GM21619 (cell line): ENCODE measurements at regions not wholly inside any gene's neighbourhood (a gene's known extent, or its start where the extent isn't known, plus 50 kb on each side); places are given as distances from the start of the nearest gene placed in this dataset.

Experiments
- ATAC-seq: cut with Tn5 transposase; IDR thresholded peaks from one replicate; pipeline ENCODE4 v1.9.1; 2021; ENCODE audit not compliant: unreplicated experiment

DNA sequence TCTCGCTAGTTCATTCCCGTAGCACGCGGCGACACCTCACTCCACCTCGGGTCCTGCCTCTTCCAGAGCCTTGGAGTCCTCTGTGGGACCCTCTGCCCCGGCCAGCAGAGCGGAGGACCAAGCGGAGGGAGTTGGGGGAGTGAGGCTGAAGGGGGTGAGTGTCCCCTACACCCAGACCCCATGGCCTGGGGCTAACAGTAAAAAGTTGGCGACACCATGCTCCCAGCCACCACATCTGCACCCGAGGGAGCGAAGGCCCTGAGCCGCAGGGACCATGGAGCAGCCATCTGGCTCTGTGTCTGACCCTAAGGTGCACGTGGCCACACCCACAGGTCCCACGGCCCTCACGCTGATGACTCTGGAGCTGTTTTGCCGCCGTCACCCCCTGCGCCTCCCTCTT, 293.8 kb downstream of the BRD1 start:
- no peak for ATAC-seq

GRCh38 chr22:49532869-49533802, 294.5 kb downstream of the BRD1 start:
- ATAC-seq: no peak

- no peak for ATAC-seq
These were observed 296.3 kb downstream of the BRD1 start for GRCh38 chr22:49531368-49531791.

DNA sequence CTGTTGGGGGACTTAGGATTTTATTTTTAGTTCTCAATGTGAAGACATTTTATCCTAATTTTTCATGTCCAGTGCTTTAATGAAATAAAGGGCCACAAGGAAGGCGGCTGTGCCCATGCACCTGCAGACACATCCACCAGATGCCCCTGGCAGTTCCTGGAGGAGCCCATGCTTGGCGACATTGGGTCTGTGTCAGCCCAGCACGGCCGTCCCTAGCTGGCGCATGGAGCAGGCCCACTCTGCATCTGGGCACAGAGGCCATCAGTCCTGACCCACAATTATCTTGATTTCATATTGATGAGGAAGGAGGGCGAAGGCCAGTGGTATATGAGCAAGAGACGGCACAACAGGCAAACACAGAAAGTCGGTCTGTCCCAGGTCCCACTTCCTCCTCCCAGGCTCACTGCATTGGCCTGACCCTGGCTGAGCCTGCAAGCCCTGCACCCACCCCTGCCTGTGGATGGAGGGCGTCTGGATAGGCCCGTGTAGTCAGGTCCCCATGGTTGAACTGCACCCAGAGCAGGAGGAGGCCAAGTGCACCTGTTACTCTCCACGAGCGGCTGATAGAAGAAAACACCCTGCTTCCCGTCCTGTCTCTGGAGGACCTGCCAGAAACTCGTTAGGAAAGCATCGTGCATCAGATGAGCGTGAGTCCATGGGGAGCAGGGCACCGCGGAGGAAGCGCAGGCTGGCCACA, 296.9 kb downstream of the BRD1 start:
- no peak for ATAC-seq

DNA sequence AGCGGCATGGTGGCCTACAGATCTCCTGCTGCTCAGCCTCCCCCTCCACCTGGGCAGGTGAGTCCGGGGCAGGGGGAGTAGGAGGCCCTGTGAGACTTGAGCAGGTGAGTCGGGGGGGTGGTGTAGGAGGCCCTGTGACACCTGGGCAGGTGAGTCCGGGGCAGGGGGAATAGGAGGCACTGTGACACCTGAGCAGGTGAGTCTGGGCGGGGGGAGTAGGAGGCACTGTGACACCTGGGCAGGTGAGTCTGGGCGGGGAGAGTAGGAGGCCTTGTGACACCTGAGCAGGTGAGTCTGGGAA, 299.3 kb downstream of the BRD1 start:
- no peak for ATAC-seq

GRCh38 chr22:49527611-49528419, 299.9 kb downstream of the BRD1 start:
- no peak for ATAC-seq

DNA sequence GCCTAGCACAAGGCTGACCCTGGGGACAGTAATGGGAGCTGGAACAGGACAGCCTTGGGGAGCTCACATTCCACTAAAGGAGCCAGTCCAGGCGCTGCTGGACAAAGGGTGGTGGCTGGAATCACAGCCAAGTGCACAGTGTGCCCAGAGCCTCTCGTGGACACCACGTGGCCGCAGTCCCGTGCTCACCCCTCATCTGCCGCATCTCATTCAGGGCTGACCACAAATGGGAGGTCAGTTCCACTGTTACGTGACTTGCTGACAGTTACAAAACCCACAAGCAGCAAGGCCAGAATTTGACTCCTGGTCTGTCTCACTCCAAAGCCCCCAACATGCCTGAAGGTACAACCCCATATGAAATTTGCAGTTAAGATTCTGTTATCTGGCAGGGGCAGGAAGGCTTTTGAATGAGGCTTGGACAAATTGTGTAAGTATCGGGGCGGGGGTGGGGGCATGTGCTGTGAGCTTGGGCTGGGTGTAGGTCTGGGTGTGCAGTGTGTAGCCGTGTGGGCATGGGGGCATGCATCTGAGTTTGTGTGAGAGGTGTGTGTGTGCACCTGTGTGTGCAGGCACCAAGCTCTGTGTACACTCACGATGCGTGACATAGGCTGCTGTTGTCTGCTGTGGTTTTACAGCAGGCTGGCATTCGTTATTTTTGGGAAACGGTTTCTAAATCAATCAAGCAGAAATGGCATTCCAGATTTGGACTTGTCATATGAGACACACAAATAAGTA, 301.7 kb downstream of the BRD1 start:
- no peak for ATAC-seq

DNA sequence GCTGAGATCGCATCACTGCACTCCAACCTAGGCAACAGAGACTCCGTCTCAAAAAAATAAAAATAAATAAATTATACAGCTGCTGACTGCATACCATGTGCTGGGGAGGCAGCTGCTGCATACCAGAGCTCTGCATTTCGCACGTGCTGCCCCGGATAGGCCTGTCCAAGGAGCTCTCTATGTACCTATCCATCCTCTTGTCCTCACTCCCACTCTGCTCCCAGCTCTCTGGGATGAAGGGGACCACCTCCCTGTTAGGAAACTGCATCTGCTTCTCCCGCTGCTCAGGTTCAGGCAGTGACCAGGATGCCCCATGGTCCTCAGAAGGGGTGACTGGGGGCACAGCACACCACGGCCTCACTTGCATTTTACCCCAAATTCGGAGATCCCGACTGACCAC, 302.3 kb downstream of the BRD1 start:
- ATAC-seq: no peak

DNA sequence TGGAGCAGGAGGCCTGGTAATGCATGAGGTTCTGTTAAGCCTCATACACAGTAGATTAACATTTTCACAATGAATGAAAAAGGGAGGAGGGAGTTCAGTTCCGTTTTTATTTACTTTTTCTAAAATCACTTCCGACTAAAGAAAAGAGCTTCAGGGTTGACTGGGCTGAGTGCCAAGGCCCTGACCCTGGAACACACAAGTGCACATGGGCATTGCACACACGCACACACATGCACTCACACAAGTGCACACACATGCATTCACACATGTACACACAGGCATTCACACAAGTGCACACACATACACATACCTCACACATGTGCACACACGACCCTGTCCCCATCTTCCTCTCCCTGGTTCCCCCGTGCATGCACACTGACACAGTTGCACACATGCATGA, 303.3 kb downstream of the BRD1 start:
- no peak for ATAC-seq

- ATAC-seq: no peak
These were observed 304.2 kb downstream of the BRD1 start for GRCh38 chr22:49523374-49524008.

GRCh38 chr22:49522582-49523373, 304.9 kb downstream of the BRD1 start:
- no peak for ATAC-seq

DNA sequence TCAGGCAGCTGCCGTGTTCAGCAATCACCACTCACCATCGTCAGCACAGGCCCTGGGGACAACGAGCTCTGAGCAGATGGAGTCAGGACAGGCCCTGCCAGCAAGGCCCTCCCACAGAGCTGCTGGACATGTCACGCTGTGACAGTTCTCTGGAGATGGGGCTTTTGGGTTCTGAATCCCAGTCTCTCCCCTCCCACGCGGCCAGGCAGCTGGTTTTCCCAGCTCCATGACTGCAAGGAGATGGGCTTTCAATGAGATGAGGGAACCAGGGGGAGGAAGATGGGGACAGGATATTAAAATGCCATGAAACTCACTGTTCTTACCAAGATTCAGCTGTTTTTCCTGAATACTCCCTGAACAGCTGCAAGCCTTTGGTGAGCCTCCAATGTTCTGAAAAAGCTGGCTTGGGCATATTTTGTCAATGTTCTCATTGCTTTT, 305.9 kb downstream of the BRD1 start:
- no peak for ATAC-seq

DNA sequence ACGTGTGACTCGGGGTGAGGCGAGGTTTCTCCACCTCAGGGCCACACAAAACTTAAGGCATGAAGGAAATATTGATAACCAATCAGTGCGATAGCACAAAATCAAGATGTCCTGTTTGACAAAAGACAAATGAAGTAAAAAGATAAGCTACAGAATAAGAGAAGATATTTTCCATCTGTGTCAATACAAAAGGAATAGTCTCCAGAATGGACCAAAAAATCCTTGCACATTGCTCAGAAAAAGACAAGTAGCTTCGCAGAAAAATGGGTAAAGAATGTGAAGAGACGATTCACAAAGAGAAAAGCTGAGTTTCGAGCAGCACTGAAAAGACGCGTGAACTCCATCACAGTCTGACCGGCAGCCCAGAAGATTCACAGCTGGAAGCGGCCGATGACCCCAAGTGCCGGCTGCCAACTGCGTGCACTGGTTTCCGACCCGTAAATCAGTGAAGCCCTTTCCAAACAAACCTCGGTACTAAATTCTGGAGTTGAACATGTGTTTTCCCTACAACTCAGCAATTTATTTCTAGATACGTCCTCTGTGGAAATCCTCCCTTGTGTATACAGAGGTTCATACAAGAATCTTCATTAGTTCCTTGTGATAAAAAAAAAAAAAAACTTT, 308.4 kb downstream of the BRD1 start:
- no peak for ATAC-seq

DNA sequence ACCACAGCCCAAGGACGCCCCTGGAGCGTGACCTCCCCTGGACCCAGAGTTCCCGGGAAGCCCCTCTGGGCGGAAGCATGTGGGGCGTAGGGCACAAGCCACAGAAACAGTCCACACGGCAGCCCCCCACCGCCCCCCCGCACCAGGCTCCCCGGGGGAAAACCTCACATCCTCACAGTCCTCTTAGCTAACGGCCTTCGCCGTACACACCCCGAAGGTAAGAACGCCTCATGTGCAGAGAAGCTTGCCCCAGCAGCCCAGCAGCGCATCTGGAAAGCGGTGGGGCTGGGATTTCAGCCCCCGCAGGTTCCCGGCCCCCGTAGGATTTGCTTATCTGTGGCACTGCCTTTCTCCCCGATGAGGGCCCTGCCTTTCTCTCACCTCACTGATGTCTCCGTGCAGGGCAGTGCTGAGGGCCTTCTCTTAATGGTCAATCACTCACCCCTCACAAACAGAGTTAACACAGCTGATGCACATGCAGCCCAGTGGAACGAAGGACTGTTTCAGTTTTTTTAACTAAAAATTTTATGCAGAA, 309.2 kb downstream of the BRD1 start:
- ATAC-seq: no peak

GRCh38 chr22:49517667-49518185, 309.9 kb downstream of the BRD1 start:
- ATAC-seq: no peak

DNA sequence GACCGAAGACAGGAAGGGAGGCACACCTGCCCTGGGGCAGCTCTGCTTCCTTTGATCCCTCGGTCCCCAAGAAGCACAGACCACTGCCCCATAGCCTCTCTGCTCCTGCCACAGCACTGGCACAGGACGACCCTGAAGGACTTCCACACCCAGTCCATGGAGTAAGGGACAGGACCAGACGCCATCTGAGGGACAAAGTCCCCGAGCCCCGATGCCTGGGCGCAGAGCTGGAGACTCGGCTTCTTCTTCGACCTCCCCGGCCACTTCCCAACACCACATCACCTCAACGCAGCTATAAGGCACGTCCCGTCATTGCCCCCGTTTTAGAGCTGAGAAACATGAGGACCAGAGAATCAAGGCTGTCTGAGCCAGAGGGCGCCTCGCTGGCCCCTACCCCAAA, 310.5 kb downstream of the BRD1 start:
- no peak for ATAC-seq

DNA sequence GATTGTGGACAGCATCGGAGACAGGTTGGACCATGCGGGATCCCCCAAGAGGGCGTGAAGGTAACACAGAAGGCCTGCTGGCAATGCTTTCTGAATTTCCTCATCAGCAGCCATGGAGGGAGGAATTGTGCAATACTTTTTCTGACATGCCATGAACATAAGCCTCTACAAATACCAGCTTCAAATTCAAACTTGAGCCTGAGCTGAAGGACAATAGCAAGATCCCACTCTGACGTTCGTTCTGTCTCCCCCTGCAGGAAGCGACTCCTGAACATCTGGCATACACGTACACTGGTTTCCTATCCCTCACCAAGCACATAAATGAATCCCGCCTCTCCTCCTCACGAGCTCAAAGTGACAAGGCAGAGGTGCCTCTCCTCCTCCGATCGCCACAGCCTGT, 312.2 kb downstream of the BRD1 start:
- no peak for ATAC-seq

DNA sequence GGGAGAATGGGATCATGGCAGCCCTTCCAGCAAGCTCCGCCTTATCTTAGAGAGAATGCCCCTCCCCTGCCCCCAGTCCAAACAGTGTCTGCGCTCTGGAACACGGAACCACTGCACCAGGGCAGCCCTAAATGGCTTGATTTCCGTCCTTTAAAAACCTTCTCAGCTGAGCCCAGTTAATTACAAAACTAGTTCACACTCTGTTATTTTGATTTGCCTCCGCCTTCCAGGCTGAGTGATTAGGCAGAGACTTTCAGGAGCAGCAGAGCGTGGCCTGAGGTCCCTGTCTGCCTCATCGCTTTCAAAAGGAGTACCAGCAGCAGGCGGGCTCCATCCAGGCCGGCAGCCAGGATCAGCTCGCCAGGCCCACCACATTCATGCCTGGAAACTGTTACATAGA, 313.0 kb downstream of the BRD1 start:
- ATAC-seq: no peak

- no peak for ATAC-seq
These were observed 313.5 kb downstream of the BRD1 start for GRCh38 chr22:49514211-49514610.
